Sigmoid colon (tissue), 4 donors: ENCODE measurements at regions not wholly inside any gene's neighbourhood (a gene's known extent, or its start where the extent isn't known, plus 50 kb on each side); places are given as distances from the start of the nearest gene placed in this dataset.

Experiments used
- POLR2A ChIP-seq, 2 donors: fragments of 450-650 bp; IDR thresholded peaks; one replicate each; pipeline ENCODE4 v1.6.1; 2016; ENCODE audit warnings: antibody characterized with exemption in 2 of 2, mild to moderate bottlenecking in 2 of 2, moderate library complexity in 2 of 2
- POLR2AphosphoS5 ChIP-seq, 4 donors: sonication (generic); formaldehyde crosslinking; IDR thresholded peaks; one replicate each; pipeline ENCODE4 v1.6.1; 2017; ENCODE audit warnings: antibody characterized with exemption in 4 of 4
- TF ChIP-seq, protein P1 (sequence below), 4 experiments: fragments of 450-650 bp in 3 of 4; fragments of 200-600 bp in 1 of 4; IDR thresholded peaks; one replicate each; pipeline ENCODE4 v1.5.1; 2016 to 2019; ENCODE audit warnings: antibody characterized with exemption in 4 of 4, mild to moderate bottlenecking in 3 of 4, moderate library complexity in 2 of 4

- TF ChIP-seq, protein P1, sequence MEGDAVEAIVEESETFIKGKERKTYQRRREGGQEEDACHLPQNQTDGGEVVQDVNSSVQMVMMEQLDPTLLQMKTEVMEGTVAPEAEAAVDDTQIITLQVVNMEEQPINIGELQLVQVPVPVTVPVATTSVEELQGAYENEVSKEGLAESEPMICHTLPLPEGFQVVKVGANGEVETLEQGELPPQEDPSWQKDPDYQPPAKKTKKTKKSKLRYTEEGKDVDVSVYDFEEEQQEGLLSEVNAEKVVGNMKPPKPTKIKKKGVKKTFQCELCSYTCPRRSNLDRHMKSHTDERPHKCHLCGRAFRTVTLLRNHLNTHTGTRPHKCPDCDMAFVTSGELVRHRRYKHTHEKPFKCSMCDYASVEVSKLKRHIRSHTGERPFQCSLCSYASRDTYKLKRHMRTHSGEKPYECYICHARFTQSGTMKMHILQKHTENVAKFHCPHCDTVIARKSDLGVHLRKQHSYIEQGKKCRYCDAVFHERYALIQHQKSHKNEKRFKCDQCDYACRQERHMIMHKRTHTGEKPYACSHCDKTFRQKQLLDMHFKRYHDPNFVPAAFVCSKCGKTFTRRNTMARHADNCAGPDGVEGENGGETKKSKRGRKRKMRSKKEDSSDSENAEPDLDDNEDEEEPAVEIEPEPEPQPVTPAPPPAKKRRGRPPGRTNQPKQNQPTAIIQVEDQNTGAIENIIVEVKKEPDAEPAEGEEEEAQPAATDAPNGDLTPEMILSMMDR (IDR thresholded peaks at IDR 0.05), result no peak
- no peak for TF ChIP-seq POLR2AphosphoS5 (IDR thresholded peaks at IDR 0.05)
- no peak for TF ChIP-seq POLR2A (IDR thresholded peaks at IDR 0.05)
Measured at GRCh38 chr15:70471517-70471916, 291.8 kb downstream of the UACA start.
